ENCODE measurements at regions not wholly inside any gene's neighbourhood (a gene's known extent, or its start where the extent isn't known, plus 50 kb on each side); places are given as distances from the start of the nearest gene placed in this dataset.

- Histone ChIP-seq H3K27me3 (replicated peaks in 1 of 7) (no peaks in the 10 kb centered on the region), H3K36me3 (no peaks in the 10 kb centered on the region), H3K4me3 (no peak overlapping the region), H3K9me3 (no peaks in the 10 kb centered on the region), H3K4me1 (no peaks in the 10 kb centered on the region), H3K27ac (no peak overlapping the region)
- TF ChIP-seq POLR2A (IDR thresholded peaks at IDR 0.05) (no peak), CTCF (IDR thresholded peaks at IDR 0.05 in 8 of 11, conservative IDR thresholded peaks at IDR 0.05 in 3 of 11) (no peak), POLR2AphosphoS5 (IDR thresholded peaks at IDR 0.05) (no peak)
- 80 to 86% (median 84%) methylated on average over 8 of the region's 8 CpGs for WGBS, 5 donors
- intact Hi-C loops (cut with DNase I; ENCODE audit: low total_unique reads): no loop called here
- DNase-seq: no peak
Observed at GRCh38 chr9:14524873-14525515, 168.2 kb downstream of the ZDHHC21 start.

GRCh38 chr9:14523545-14523944, 169.7 kb downstream of the ZDHHC21 start:
- H3K27me3 ChIP-seq (replicated peaks in 1 of 7): no peaks in the 10 kb centered on the region
- no peak overlapping the region for H3K4me3 ChIP-seq
- no peaks in the 10 kb centered on the region for H3K9me3 ChIP-seq
- 90 to 95% (median 94%) methylated on average over 6 of the region's 6 CpGs for WGBS, 5 donors
- no peaks in the 10 kb centered on the region for H3K4me1 ChIP-seq
- TF ChIP-seq POLR2A (IDR thresholded peaks at IDR 0.05): no peak
- no peak for DNase-seq
- intact Hi-C loops (cut with DNase I; ENCODE audit: low total_unique reads): no loop called here
- H3K27ac ChIP-seq: no peak overlapping the region
- no peaks in the 10 kb centered on the region for H3K36me3 ChIP-seq

- TF ChIP-seq POLR2AphosphoS5 (IDR thresholded peaks at IDR 0.05) (no peak), CTCF (IDR thresholded peaks at IDR 0.05 in 8 of 11, conservative IDR thresholded peaks at IDR 0.05 in 3 of 11) (no peak), POLR2A (IDR thresholded peaks at IDR 0.05) (no peak)
- H3K27ac ChIP-seq: no peak overlapping the region
- H3K4me1 ChIP-seq: no peaks in the 10 kb centered on the region
- no peaks in the 10 kb centered on the region for H3K36me3 ChIP-seq
- H3K9me3 ChIP-seq: no peaks in the 10 kb centered on the region
- 89 to 95% (median 92%) methylated on average over 3 of the region's 3 CpGs for WGBS, 5 donors
- DNase-seq: no peak
- no peak overlapping the region for H3K4me3 ChIP-seq
- no peaks in the 10 kb centered on the region for H3K27me3 ChIP-seq (replicated peaks in 1 of 7)
- intact Hi-C loops (cut with DNase I; ENCODE audit: low total_unique reads): no loop called here
Observed at GRCh38 chr9:14522627-14523379, 170.4 kb downstream of the ZDHHC21 start.

GRCh38 chr9:14520341-14520740, 172.9 kb downstream of the ZDHHC21 start:
- no peaks in the 10 kb centered on the region for H3K4me1 ChIP-seq
- H3K4me3 ChIP-seq: no peak overlapping the region
- no peak for DNase-seq
- H3K27me3 ChIP-seq (replicated peaks in 1 of 7): no peaks in the 10 kb centered on the region
- H3K36me3 ChIP-seq: no peaks in the 10 kb centered on the region
- TF ChIP-seq CTCF (IDR thresholded peaks at IDR 0.05 in 8 of 11, conservative IDR thresholded peaks at IDR 0.05 in 3 of 11) (no peak), POLR2AphosphoS5 (IDR thresholded peaks at IDR 0.05) (no peak), POLR2A (IDR thresholded peaks at IDR 0.05) (no peak)
- intact Hi-C loops (cut with DNase I; ENCODE audit: low total_unique reads): no loop called here
- no peak overlapping the region for H3K27ac ChIP-seq
- no peaks in the 10 kb centered on the region for H3K9me3 ChIP-seq
- WGBS, 5 donors: 79 to 96% (median 93%) methylated on average over 2 of the region's 2 CpGs
